ENCODE measurements at regions not wholly inside any gene's neighbourhood (a gene's known extent, or its start where the extent isn't known, plus 50 kb on each side); places are given as distances from the start of the nearest gene placed in this dataset.
A peak's percentile ranks its signal among the peaks of the same experiment; 100 is the strongest.

- DNase-seq (ENCODE audit: low read depth) = peak; percentile 15
Measured at GRCh38 chr2:146477383-146477782, 1367.4 kb upstream of the ACVR2A start.

GRCh38 chr2:146468578-146468977 is 1376.3 kb upstream of the ACVR2A start:
- no peak for DNase-seq (ENCODE audit: low read depth)

- no peak for DNase-seq (ENCODE audit: low read depth)
Measured at GRCh38 chr2:146467425-146467824, 1377.4 kb upstream of the ACVR2A start.

- DNase-seq (ENCODE audit: low read depth) = no peak
Measured at GRCh38 chr2:146465460-146465859, 1379.4 kb upstream of the ACVR2A start.

GRCh38 chr2:146461068-146461467 is 1383.8 kb upstream of the ACVR2A start:
- DNase-seq (ENCODE audit: low read depth) = no peak

GRCh38 chr2:146458585-146458984 is 1386.2 kb upstream of the ACVR2A start:
- DNase-seq (ENCODE audit: low read depth) = no peak

GRCh38 chr2:146457221-146457620 is 1387.6 kb upstream of the ACVR2A start:
- no peak for DNase-seq (ENCODE audit: low read depth)

GRCh38 chr2:146455325-146455724 is 1389.5 kb upstream of the ACVR2A start:
- no peak for DNase-seq (ENCODE audit: low read depth)

GRCh38 chr2:146451972-146452371 is 1392.9 kb upstream of the ACVR2A start:
- no peak for DNase-seq (ENCODE audit: low read depth)

- no peak for DNase-seq (ENCODE audit: low read depth)
Measured at GRCh38 chr2:146450131-146450530, 1394.7 kb upstream of the ACVR2A start.

- no peak for DNase-seq (ENCODE audit: low read depth)
Measured at GRCh38 chr2:146444987-146445386, 1399.8 kb upstream of the ACVR2A start.

- no peak for DNase-seq (ENCODE audit: low read depth)
Measured at GRCh38 chr2:146444085-146444484, 1400.7 kb upstream of the ACVR2A start.

- DNase-seq (ENCODE audit: low read depth) = no peak
Measured at GRCh38 chr2:146438246-146438645, 1406.6 kb upstream of the ACVR2A start.

GRCh38 chr2:146437712-146438111 is 1407.1 kb upstream of the ACVR2A start:
- no peak for DNase-seq (ENCODE audit: low read depth)

GRCh38 chr2:146433116-146433875 is 1411.5 kb upstream of the ACVR2A start:
- DNase-seq (ENCODE audit: low read depth) = no peak

- no peak for DNase-seq (ENCODE audit: low read depth)
Measured at GRCh38 chr2:146429366-146429765, 1415.5 kb upstream of the ACVR2A start.

- DNase-seq (ENCODE audit: low read depth) = no peak
Measured at GRCh38 chr2:146417942-146418341, 1426.9 kb upstream of the ACVR2A start.

- DNase-seq (ENCODE audit: low read depth) = no peak
Measured at GRCh38 chr2:146415291-146415690, 1429.5 kb upstream of the ACVR2A start.

GRCh38 chr2:146414456-146414855 is 1430.4 kb upstream of the ACVR2A start:
- DNase-seq (ENCODE audit: low read depth) = no peak

- no peak for DNase-seq (ENCODE audit: low read depth)
Measured at GRCh38 chr2:146413086-146413610, 1431.7 kb upstream of the ACVR2A start.

- DNase-seq (ENCODE audit: low read depth) = no peak
Measured at GRCh38 chr2:146412625-146413024, 1432.2 kb upstream of the ACVR2A start.

GRCh38 chr2:146405402-146406309 is 1439.2 kb upstream of the ACVR2A start:
- peak; percentile 9 for DNase-seq (ENCODE audit: low read depth)

All from non-pigmented ciliary epithelial cell (primary cell).